GM21515 (cell line): ENCODE measurements at regions not wholly inside any gene's neighbourhood (a gene's known extent, or its start where the extent isn't known, plus 50 kb on each side); places are given as distances from the start of the nearest gene placed in this dataset.
"Not testable (repeated sequence)": the region's sequence is repeated elsewhere in the genome, so short reads cannot be mapped to it uniquely, and the experiment has no call there.

Source experiments
- ATAC-seq: cut with Tn5 transposase; IDR thresholded peaks from one replicate; pipeline ENCODE4 v1.9.1; 2021; ENCODE audit not compliant: unreplicated experiment

DNA sequence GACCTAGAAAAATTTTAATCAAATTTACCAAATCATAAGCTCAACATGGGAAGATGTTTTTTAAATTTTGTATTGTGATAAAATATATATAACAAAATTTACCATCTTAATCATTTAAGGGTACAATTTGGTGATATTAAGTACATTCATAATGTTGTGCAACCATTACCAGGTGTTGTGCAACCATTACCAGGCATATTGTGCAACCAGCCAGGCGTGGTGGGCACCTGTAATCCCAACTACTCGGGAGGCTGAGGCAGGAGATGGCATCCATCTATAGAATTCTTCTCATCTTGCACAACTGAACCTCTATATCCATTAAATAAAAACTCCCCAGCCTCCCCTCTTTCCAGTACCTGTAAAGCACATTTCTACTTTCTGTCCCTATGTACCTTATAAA lies 124.5 kb upstream of the SLC13A1 start:
- ATAC-seq = no peak

DNA sequence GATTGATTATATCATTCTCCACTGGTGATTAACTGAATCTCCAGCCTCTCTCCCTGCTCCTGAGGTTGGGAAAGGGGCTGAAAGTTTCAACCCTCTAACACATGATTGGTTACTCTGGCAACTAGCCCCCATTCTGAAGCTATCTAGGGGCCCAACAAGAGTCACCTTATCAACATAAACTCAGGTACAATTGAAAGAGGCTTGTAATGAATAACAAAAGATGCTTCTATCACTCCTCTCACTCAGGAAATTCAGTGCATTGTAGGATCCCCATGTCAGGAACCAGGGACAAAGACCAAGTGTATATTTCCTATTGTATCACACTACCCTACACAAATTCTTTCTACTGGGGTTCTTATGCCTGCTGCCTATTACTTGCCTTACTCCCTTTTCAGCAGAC lies 123.9 kb upstream of the SLC13A1 start:
- no peak for ATAC-seq

DNA sequence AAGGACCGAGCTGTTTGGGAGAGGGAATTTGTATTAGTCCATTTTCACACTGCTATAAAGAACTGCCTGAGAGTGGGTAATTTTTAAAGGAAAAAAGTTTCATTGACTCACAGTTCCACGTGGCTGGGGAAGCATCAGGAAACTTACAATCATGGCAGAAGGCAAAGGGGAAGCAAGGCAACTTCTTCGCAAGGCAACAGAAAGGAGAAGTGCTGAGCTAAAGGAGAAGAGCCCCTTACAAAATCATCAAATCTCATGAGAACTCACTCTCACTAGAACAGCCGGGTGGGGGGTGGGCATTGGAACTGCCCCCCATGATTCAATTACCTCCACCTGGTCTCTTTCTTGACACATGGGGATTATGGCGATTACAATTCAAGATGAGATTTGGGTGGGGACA lies 121.8 kb upstream of the SLC13A1 start:
- not testable (repeated sequence) for ATAC-seq

DNA sequence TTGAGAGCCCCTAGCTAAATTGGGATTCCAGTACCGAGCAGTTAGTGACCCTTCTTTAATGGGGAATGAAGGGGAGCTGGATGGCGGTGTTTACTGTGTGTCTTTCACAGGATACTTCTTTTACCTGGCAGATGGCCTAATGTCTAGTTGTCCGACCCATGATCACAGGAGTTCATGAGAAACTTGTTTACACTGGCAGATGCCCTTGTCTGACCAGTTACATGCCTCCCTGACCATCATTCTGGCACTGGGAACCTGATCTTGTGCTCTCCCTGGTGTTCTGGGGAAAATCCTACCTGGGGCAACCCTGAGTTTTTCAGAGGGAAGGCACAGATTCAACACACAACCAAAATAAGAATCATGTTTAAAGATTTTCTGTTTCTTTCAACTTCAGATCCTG lies 120.1 kb upstream of the SLC13A1 start:
- ATAC-seq = no peak

DNA sequence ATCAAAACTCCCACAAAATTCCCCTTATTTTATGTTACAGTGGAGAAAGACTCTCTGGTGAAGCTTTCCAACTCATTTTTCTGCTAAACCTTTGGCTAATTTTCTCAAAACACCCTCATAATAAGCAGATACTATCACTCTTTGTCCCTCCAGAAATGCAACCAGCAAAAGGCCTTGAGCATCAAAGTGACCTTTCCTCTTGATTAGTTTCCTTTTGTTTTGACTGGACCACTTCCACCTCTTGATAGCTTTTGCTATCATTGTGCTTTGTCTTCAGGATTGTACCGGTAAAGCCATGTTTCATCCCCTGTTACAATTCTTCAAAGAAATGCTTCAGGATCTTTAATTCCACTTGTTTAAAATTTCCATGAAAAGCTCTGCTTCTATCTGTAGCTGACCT lies 115.1 kb upstream of the SLC13A1 start:
- ATAC-seq = no peak

DNA sequence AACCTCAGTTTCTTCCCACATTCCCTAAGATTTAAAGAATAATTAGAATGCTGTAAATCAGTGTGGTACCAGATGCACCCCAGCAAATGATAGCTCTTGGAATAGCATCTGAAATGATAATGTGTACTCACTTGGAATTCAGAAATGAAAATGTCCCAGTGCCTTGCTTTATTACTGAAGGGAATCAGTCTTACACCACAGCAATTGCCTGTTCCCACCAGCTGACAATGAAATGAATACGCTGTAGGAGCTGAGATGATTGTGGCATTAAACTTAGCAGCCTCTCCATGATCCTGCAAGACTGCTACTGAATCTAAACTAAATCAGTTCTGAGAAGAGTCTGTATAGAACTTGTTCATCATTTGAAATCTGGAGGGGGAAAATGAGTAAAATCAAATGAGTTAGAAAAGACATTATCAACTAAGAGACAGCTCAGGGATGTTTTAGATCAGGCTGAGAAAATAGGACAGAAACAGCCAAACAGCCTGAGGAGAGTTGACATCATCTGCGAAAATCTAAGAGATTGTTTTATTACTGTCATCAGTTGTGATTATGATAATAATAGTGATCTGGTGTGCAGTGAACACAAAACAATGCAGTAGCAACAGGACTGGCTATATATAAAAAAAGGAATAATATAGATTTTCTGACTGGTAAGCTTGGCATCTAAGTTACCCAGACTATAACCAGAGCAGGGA lies 108.6 kb upstream of the SLC13A1 start:
- ATAC-seq = no peak

DNA sequence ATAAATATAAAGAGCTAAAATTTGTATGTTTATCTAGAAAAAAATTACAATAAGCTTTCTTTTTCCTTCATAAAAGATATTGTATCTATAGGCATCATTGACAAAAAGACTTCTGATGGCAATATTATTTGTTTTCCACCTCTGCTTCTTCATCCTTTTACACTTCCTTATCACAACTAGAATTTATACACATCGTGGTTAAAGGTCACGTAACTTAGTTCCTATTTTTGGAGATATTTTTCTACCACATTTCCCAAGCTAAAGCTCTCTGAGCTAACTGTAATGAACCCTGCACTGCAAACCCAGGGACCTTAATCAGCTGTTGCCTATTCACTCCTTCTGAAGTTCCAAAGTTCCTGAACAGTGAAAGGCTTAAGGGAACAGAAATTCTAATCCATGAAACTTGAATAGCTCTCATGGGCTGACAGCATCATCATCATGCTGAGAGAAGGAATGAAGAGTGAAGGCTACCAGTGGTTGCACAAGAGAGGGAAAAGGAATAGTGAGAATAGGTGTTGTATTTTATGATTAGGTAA lies 106.1 kb upstream of the SLC13A1 start:
- no peak for ATAC-seq

DNA sequence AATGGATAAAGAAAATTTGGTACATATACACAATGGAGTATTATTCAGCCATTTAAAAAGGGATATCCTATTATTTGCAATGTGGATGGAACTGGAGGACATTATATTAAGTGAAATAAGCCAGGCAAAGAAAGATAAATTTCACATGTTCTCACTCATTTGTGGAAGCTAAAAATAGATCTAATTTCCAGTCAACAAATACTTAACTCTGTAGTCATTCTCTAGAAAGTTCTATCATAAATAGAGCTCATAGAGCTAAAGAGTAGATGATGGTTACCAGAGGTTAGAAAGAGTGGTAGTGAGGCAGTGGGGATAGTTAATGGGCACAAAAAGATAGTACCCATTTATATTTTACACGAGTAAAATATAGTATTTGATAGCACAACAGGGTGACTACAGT lies 104.2 kb upstream of the SLC13A1 start:
- ATAC-seq = no peak

DNA sequence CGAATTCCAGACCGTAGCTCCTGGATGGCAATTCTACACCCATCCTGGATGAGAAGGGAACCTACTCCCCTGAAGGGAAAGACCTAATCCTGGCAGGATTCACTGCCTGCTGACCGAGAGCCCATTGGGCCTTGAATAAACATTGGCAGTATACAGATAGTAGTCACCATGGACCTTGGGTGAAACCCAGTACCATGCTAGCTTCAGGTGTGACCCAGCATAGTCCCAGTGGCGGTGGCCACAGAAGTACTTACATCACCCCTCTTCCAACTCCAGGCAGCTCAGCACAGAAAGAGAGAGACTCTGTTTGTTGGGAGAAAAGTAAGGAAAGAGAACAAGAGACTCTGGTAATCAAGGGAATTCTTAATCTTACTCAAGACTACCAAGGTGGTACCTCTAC lies 97.2 kb upstream of the SLC13A1 start:
- ATAC-seq = no peak

DNA sequence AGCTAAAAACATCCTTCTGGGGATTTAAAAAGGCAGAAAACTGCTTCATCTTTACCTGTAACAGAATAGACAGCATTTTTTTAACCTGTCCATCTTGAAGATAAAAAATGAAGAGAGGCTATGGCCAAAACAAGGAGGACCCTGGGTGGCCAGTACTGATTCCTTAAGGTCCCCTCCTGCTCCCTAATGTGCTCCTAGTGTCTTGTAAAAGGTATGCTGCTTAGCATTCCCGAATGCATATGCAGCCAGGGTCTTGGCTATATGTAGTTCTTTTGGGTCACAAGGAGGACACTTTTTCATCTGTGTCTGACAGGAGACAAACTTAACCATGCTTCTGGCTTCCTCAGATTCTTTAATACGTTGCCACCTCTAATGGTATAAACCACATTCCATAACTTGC lies 93.9 kb upstream of the SLC13A1 start:
- ATAC-seq = no peak

DNA sequence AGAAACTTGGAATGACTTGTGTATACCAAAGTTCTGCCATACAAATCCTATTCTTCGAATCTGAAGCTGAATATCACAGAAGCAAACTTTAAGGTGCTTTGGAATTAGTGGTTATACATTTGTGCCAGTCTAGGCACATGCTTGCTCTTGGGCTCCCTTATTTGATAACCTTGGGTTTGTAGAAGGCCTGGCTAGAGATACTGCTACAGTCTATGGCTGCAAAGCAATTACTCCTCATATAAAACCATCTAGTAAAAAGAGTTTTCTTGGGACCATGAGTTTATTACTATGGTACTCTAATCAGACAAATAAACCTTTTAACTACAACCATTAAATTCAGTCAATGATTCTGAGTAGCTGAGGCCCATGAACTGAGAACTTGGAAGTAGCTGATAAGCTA lies 92.5 kb upstream of the SLC13A1 start:
- ATAC-seq = no peak

DNA sequence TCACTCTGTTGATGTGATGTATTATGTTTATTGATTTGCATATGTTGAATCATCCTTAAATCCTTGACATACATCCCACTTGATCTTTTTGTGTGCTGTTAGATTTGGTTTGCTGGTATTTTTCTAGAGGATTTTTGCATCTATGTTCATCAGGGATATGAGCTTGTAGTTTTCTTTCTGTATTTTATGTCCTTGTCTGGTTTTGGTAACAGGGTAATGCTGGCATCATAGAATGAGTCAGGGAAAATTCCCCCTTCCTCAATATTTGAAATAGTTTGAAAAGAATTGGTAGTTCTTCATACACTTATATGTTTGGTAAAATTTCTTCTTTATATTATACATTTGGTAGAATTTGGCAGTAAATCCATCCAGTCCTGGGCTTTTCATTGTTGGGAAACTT lies 89.4 kb upstream of the SLC13A1 start:
- no peak for ATAC-seq

DNA sequence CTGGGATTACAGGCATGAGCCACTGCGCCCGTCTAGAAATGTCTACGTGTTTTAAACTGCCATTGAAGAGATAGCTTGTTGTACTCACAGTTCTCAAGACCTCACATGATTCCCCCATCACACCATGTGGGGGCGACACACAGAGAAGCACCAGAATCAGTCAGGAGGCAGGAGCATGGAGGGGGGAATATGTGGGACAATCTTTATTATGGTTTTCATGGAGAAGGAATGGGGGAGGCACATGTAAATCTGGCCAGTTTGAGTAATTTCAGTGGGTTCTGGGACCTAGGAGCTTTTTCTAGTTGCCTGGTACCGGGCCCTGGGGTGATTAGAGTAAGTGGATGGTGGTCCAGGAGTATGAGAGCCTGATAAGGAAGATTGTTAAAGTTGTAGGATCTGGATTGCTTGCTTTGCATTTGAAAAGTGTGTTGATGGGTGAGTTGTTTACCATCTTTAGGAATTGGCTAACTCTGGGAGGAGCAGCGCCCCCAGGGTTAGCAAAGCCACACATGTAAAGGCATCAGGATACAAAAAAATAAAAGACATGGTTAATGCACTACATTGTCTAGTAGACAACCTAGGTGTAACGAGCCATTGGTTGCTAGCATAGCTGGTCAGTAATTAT lies 85.4 kb upstream of the SLC13A1 start:
- ATAC-seq = no peak

DNA sequence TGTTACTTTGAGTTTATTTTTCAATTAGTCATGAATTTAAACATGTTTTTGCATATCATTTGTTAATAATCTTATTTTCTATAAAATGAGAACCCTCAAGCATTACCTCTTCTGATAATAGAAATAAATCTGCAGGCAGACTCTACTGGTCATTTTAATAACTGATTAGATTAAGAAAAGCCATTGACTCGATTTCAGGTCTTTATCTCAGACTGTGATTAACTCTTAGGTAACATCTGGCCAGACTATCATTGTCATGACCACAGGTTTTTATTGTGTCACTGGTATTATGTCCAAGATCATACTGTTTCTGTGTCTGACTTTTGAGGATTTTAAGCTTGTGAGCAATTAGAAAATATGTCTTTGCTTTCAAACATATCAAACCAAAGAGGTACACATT lies 83.6 kb upstream of the SLC13A1 start:
- no peak for ATAC-seq

DNA sequence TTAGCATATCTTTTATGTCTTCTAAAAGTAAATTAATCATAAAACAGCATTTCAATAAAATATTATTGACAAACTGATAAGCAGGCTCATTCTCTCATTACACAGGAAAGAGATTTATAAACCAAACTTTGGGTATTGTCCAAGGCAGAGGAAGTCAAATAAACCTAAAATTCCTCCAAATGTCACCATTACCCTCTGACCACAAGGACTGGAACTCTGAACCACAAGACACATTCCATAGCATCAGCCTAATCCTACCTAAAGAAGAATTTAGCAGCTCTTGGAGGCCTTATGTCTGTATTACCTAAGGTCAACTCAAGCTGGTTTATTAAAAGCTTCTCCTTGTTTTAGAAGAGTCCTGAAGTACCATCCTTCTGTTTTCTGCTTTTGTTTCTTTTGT lies 82.4 kb upstream of the SLC13A1 start:
- no peak for ATAC-seq

DNA sequence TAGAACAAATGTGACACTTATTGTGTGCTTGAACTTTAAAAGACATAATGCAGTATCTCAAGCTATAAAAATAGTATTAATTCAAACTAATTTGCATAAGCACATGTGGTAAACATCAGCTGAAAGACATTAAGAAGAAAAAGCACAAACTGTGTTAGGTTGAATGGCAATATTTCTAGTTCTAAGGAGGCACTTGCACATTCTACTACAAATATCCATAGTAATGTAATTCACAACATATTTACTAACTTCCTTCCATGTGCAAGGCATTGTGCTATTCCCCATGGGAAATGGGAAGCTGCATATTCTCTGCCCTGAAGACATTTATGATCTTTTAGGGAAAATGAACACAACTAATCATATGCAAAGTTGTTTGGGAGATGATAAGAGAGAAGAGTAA lies 80.2 kb upstream of the SLC13A1 start:
- ATAC-seq = no peak

DNA sequence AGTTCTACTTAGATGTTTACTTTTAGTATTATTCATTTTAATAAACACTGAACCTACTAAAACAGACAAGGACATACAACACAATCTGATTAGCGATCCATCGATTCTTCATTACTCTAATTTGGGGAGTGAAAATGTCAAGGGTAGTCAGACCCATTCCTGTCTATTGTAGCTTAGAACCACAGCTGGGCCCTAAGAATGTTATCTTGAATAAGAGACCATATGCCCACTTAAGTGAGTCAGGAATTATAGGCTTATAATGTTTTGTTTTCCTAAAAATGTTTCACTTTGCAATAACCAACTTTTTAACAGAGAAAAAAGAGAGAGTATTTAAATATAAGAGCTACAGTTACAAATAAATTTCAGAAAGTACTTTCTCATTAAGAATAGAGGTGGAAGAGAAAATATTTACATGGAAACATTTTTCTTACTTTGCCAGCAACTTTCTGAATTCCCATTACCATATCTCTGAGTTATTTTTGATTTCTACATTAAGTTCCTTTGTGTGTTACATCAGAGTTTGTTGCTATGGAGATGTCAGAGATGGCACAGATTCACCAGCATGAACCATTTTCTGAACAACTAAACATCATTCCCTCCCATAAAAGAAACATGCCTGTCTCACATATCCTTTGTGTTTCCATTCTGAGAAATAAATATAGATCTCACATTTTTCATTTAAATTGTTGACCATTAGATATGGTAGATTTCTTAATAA lies 75.4 kb upstream of the SLC13A1 start:
- ATAC-seq = no peak

DNA sequence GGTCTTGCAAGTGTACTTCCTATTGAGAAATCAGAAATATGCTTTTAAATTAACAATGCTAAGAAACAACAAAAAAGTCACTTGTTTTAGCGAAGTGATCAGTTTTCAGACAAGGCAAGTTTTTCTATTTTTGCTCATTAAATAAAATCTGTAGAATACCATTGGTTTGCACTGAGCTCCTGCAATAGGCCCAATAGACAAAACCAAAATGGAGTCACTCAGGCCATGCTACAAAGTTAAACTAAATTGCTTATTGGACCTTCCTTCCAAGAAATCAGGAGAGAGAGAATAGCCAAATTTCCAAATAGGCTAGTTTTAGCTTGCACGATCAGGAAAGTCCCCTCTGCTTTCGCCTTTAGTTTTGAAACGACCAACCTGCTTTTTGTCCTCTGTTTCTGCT lies 73.4 kb upstream of the SLC13A1 start:
- no peak for ATAC-seq

DNA sequence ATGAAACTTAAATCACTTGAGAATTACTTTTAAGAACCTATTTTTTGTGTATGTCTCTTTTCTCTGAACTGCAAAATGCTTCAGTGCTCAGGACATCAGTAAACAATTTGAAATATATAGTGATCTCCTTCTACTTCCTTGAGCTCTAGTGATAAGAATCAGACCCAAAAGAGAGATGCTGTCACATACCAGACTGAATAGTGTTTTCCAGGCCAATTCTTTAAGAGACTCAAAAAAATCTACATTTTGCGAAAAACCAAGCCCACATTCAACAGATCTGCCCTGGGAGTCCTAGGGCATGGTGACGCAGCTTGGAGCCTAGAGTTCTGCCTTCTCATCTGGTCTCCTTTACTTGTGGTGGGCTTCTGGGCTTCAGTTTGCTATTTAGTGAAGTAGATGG lies 72.1 kb upstream of the SLC13A1 start:
- ATAC-seq = no peak

DNA sequence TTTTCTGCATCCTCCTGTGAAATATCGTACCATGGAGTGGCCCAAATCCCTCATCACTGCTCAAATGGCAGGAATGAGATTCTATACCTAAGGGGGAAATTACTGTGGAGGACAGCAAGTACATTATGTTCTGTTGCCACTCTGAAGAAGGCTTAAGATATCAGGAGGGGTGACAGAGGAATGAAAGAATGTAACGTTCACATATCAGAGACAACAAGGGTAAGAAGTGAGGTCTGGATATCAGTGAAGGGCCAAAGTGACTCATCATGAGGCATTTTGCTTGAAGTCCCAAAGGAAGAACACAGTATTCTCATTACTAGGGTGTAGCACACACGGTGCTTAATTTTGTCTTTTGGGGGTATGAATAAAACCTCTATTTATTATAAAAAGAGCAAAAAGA lies 71.5 kb upstream of the SLC13A1 start:
- no peak for ATAC-seq

DNA sequence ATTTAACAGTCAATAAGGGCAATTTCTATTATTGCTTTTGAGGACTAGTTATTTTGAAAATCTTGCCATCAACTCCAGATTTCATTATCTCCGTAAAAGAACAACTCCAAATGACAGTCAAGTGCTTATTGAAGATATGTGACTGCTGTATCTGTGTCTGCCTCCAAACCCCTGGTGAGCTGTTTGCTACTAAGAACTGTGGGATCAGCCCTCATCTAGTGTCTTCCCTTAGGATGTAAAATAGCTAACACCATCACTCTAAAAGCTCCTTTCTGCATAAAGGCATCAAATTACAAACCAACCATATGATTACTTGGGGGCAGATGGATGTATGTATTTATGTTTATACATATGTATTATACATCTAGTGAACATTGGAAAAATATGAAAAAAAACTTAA lies 70.8 kb upstream of the SLC13A1 start:
- ATAC-seq = no peak

DNA sequence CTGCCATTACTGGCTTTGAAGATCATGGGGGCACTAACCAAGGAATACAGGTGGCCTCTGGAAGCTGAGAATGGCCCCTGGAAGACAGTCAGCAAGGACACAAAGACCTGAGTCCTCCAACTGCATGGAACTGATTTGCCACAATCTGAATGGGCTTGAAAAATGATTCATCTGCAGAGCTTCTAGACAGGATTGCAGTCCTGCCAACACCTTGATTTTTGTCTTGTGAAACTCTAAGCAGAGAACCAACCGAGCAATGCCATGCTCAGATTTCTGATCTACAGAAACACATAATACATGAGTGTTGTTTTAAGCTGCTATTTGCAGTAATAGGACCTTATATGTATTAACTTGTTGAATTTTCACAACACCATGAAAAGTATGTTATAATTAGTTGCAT lies 66.1 kb upstream of the SLC13A1 start:
- no peak for ATAC-seq
